Stomach (tissue), 4 donors: ENCODE measurements at regions not wholly inside any gene's neighbourhood (a gene's known extent, or its start where the extent isn't known, plus 50 kb on each side); places are given as distances from the start of the nearest gene placed in this dataset.

Source experiments
- POLR2A ChIP-seq, 4 donors: fragments of 450-650 bp; IDR thresholded peaks; one replicate each; pipeline ENCODE4 v1.6.1; 2016; ENCODE audit warnings: antibody characterized with exemption in 4 of 4, control low read depth in 2 of 4, mild to moderate bottlenecking in 1 of 4, moderate library complexity in 1 of 4
- TF ChIP-seq, protein P1 (sequence below), 7 experiments: fragments of 450-650 bp in 4 of 7; fragments of 200-600 bp in 3 of 7; sonication (generic) in 3 of 7; IDR thresholded peaks; one replicate each; pipeline ENCODE4 v1.5.1; 2016 to 2019; ENCODE audit warnings: antibody characterized with exemption in 7 of 7, control low read depth in 2 of 7, mild to moderate bottlenecking in 1 of 7

DNA sequence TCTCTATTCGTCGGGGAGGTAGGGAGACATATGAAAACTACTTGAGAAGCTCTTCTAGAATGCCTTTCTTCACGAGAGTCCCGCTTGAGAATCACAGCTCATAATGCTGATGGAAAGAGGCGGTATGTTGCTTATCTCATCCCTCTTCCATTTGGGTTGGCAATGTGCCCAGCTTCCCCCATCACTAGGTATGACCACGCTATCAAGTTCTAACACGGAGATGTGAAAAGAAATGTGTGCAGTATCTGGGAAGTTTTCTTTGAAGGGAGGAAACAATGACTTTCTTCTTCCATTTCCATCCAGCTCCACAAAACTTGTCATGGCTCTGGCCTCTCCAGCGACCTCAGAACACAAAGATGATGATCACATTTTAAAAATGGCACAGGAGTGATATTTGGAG is 742.4 kb downstream of the DCDC2C start:
- TF ChIP-seq, protein P1, sequence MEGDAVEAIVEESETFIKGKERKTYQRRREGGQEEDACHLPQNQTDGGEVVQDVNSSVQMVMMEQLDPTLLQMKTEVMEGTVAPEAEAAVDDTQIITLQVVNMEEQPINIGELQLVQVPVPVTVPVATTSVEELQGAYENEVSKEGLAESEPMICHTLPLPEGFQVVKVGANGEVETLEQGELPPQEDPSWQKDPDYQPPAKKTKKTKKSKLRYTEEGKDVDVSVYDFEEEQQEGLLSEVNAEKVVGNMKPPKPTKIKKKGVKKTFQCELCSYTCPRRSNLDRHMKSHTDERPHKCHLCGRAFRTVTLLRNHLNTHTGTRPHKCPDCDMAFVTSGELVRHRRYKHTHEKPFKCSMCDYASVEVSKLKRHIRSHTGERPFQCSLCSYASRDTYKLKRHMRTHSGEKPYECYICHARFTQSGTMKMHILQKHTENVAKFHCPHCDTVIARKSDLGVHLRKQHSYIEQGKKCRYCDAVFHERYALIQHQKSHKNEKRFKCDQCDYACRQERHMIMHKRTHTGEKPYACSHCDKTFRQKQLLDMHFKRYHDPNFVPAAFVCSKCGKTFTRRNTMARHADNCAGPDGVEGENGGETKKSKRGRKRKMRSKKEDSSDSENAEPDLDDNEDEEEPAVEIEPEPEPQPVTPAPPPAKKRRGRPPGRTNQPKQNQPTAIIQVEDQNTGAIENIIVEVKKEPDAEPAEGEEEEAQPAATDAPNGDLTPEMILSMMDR (IDR thresholded peaks at IDR 0.05) = no peak
- no peak for TF ChIP-seq POLR2A (IDR thresholded peaks at IDR 0.05)
